Esophagus muscularis mucosa (tissue), 4 donors: ENCODE measurements at regions not wholly inside any gene's neighbourhood (a gene's known extent, or its start where the extent isn't known, plus 50 kb on each side); places are given as distances from the start of the nearest gene placed in this dataset.
A peak's percentile ranks its signal among the peaks of the same experiment; 100 is the strongest.

ENCODE experiments used
- DNase-seq: peaks from one replicate; pipeline ENCODE4 v3.0.0-alpha.2; 2017; ENCODE audit errors: extremely low spot score
- H3K27ac ChIP-seq, 4 donors: fragments of 200-600 bp; sonication (generic); replicated peaks in 1 of 4; 1 replicate in 3 of 4; 2 replicates in 1 of 4; pipeline ENCODE4 v1.5.1; 2016 to 2019; ENCODE audit warnings: mild to moderate bottlenecking in 1 of 4
- H3K27me3 ChIP-seq, 4 donors: fragments of 200-600 bp; sonication (generic); one replicate each; pipeline versions ENCODE4 v1.5.1 to v1.6.0; 2016 to 2019
- H3K36me3 ChIP-seq, 4 donors: fragments of 200-600 bp; sonication (generic); one replicate each; pipeline ENCODE4 v1.5.1; 2016 to 2019
- H3K4me1 ChIP-seq, 4 donors: fragments of 200-600 bp; sonication (generic); one replicate each; pipeline ENCODE4 v1.5.1; 2016 to 2019
- H3K4me3 ChIP-seq, 4 donors: fragments of 200-600 bp; sonication (generic); 1 replicate in 2 of 4; 2 replicates in 2 of 4; pipeline ENCODE4 v1.5.1; 2016 to 2019; ENCODE audit warnings: mild to moderate bottlenecking in 4 of 4, moderate library complexity in 1 of 4
- H3K9me3 ChIP-seq, 4 donors: fragments of 200-600 bp; sonication (generic); 1 replicate in 3 of 4; 2 replicates in 1 of 4; pipeline ENCODE4 v1.5.1; 2016 to 2019
- CTCF ChIP-seq, 3 experiments: fragments of 200-600 bp in 2 of 3; fragments of 450-650 bp in 1 of 3; sonication (generic) in 2 of 3; IDR thresholded peaks; one replicate each; pipeline ENCODE4 v1.5.1; 2017 to 2019; ENCODE audit warnings: antibody characterized with exemption in 3 of 3, mild to moderate bottlenecking in 2 of 3, moderate library complexity in 1 of 3
- EP300 ChIP-seq: sonication (generic); formaldehyde crosslinking; IDR thresholded peaks from one replicate; pipeline ENCODE4 v1.6.1; 2017; ENCODE audit warnings: antibody characterized with exemption
- POLR2A ChIP-seq: fragments of 450-650 bp; IDR thresholded peaks from one replicate; pipeline ENCODE4 v1.6.1; 2017; ENCODE audit warnings: antibody characterized with exemption, moderate library complexity, mild to moderate bottlenecking, low read depth
- POLR2AphosphoS5 ChIP-seq, 2 donors: sonication (generic); formaldehyde crosslinking; IDR thresholded peaks; one replicate each; pipeline ENCODE4 v1.6.1; 2017; ENCODE audit warnings: antibody characterized with exemption in 2 of 2
- WGBS: methylation state at CpG from one replicate; pipeline ENCODE4 v1.1.5; 2018; 5-methylcytosine and 5-hydroxymethylcytosine counted together
- intact Hi-C: fragments of 100-400 bp; cut with DNase I; formaldehyde crosslinking; loops from one replicate; pipeline ENCODE4 v1.15.1; 2023

DNA sequence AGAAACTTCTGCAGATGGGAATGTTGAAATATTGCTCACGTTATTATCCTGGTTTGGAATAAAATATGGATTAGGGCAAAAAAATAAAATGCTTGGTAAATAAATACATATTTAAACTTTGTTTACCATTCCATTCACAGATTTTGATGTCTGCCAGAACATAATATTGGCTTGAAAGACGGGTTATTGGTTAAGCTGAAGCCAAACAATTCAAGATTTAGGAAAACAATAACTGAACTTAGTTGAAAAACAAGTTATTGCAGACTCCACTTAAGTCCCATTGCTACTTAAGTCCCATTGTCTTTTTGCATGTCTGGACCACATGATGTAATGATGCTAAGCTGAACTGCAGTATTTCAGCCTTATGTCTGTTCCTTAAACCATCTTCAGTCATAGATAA is 722.5 kb downstream of the FAT4 start:
- intact Hi-C loops: no loop called here
- no peak overlapping the region for H3K27ac ChIP-seq
- H3K4me1 ChIP-seq: no peaks in the 10 kb centered on the region
- DNase-seq: no peak
- H3K9me3 ChIP-seq: no peaks in the 10 kb centered on the region
- WGBS: 85% methylated on average over 2 of the region's 2 CpGs
- no peak overlapping the region for H3K4me3 ChIP-seq
- no peaks in the 10 kb centered on the region for H3K36me3 ChIP-seq
- no peaks in the 10 kb centered on the region for H3K27me3 ChIP-seq
- TF ChIP-seq POLR2AphosphoS5 (IDR thresholded peaks at IDR 0.05) (no peak), EP300 (no peak), CTCF (IDR thresholded peaks at IDR 0.05) (no peak), POLR2A (no peak)

- Histone ChIP-seq H3K9me3 (no peaks in the 10 kb centered on the region), H3K27ac (no peak overlapping the region), H3K36me3 (no peaks in the 10 kb centered on the region), H3K4me3 (no peak overlapping the region), H3K4me1 (no peaks in the 10 kb centered on the region), H3K27me3 (no peaks in the 10 kb centered on the region)
- intact Hi-C loops: no loop called here
- TF ChIP-seq POLR2A (no peak), EP300 (no peak), CTCF (IDR thresholded peaks at IDR 0.05) (no peak), POLR2AphosphoS5 (IDR thresholded peaks at IDR 0.05) (no peak)
- WGBS: 20% methylated on average over 2 of the region's 2 CpGs
- DNase-seq: no peak
Observed at GRCh38 chr4:126038502-126039144, 723.9 kb downstream of the FAT4 start.

DNA sequence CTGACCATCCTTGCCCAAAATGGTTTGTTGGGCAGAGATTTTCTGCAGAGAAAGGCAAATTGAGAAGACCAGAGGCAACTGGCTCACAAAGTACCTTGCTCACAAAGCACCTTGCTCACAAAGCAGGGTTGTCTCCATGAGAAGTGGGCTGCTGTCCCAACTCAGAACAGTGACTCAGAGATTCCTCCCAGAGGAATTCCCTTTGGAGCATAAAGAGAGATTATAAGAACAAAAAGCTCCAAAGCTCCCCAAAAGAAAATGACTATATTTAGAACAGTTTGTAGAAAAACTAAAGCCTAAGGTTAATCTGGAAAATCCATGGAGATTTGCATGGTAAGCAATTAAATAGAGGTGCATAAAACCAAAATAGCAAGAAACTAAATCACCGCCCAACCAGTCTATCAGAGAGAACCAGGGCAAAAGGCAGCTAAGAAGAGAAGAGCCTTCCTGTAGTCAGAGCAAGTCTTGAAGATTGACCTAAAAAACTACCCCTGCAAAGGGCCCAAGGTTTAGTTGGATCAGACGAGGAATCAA is 731.4 kb downstream of the FAT4 start:
- Histone ChIP-seq H3K4me1 (no peaks in the 10 kb centered on the region), H3K4me3 (no peak overlapping the region), H3K27ac (no peak overlapping the region), H3K36me3 (no peaks in the 10 kb centered on the region), H3K9me3 (no peaks in the 10 kb centered on the region), H3K27me3 (no peaks in the 10 kb centered on the region)
- WGBS: 56% methylated on average over 2 of the region's 2 CpGs
- TF ChIP-seq POLR2AphosphoS5 (IDR thresholded peaks at IDR 0.05) (no peak), EP300 (no peak)
- intact Hi-C loops: no loop called here
- no peak for DNase-seq

GRCh38 chr4:126047114-126047513 is 732.4 kb downstream of the FAT4 start:
- DNase-seq: no peak
- intact Hi-C loops: no loop called here
- Histone ChIP-seq H3K4me1 (peaks cover 0 to 7% (median 5%) of the 10 kb centered on the region in 4 donors), H3K27me3 (no peaks in the 10 kb centered on the region), H3K4me3 (no peak overlapping the region), H3K9me3 (no peaks in the 10 kb centered on the region), H3K27ac (no peak overlapping the region), H3K36me3 (no peaks in the 10 kb centered on the region)
- WGBS: 84% methylated on average over 1 of the region's 1 CpG
- TF ChIP-seq EP300 (no peak), CTCF (IDR thresholded peaks at IDR 0.05) (no peak), POLR2AphosphoS5 (IDR thresholded peaks at IDR 0.05) (no peak), POLR2A (no peak)

DNA sequence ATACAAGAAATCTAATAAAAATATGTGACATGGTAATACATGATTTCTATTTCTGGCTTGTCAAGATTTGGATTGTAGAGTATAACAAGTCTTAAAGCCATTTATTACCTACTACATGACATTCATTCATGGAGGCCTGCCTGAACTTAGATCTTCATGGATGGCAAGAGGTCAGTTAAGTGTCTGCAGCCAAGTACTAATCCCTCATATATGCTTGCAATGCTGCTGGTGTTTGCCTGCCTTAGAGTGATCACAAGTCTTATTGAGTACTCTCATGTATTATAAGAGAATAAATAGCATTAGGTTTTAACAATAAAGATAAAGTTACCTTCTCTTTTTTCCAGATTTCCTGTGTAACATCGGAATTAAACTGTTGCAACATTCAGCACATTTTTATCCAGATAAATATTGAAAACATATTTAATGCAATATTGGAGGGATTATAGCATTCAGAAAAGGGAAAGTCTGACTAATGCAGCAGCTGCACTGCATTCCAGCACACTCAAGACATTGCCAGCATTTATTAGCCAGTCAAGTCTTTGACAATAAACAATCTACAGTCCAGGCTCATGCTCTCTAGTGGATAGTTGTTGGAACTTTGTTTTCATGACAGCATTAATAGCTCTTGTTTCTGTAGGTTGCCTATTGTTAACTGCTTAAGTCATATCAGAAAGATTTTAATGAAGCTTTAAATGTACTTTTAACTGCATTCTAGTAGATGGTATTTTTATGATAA is 737.1 kb downstream of the FAT4 start:
- DNase-seq: no peak
- Histone ChIP-seq H3K9me3 (no peaks in the 10 kb centered on the region), H3K4me1 (peaks cover 0 to 13% (median 9%) of the 10 kb centered on the region in 4 donors), H3K27ac (no peak overlapping the region), H3K36me3 (no peaks in the 10 kb centered on the region), H3K4me3 (no peak overlapping the region), H3K27me3 (no peaks in the 10 kb centered on the region)
- intact Hi-C loops: no loop called here
- no peak for TF ChIP-seq EP300
- peak in 1 of 2 donors; percentile 51 for TF ChIP-seq POLR2AphosphoS5 (IDR thresholded peaks at IDR 0.05)
- TF ChIP-seq CTCF (IDR thresholded peaks at IDR 0.05): peak in 1 of 3 experiments; percentile 30
- 23% methylated on average over 1 of the region's 1 CpG for WGBS
